ENCODE measurements at regions not wholly inside any gene's neighbourhood (a gene's known extent, or its start where the extent isn't known, plus 50 kb on each side); places are given as distances from the start of the nearest gene placed in this dataset.
A peak's percentile ranks its signal among the peaks of the same experiment; 100 is the strongest.
"Not testable (repeated sequence)": the region's sequence is repeated elsewhere in the genome, so short reads cannot be mapped to it uniquely, and the experiment has no call there.

DNA sequence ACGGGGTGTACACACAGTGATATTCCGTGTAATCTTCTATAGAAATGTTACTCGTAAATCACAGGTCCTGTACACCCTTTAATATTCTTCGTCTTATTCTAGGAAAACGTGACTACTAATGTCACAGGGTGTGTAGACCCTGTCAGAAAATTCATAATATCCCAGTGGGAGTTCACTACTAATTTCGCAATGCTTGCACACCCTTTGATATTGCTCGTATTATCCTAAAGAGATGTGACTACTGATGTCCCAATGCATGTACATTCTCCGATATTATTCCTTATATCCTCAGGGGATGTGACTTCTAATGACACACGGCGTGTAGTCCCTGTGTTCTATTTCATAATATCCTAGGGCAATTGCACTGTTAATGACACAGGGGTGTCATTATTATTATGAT is 132.7 kb downstream of the ADRA2C start:
- H3K27me3 Mint-ChIP-seq: peaks cover 6 to 21% (median 11%) of the 10 kb centered on the region in 3 donors
- ATAC-seq (ENCODE audit: low read depth in 2 of 2); H3K27ac Mint-ChIP-seq; H3K36me3 Mint-ChIP-seq; H3K4me3 Mint-ChIP-seq; DNase-seq; H3K4me1 Mint-ChIP-seq; H3K9me3 Mint-ChIP-seq: not testable (repeated sequence)

DNA sequence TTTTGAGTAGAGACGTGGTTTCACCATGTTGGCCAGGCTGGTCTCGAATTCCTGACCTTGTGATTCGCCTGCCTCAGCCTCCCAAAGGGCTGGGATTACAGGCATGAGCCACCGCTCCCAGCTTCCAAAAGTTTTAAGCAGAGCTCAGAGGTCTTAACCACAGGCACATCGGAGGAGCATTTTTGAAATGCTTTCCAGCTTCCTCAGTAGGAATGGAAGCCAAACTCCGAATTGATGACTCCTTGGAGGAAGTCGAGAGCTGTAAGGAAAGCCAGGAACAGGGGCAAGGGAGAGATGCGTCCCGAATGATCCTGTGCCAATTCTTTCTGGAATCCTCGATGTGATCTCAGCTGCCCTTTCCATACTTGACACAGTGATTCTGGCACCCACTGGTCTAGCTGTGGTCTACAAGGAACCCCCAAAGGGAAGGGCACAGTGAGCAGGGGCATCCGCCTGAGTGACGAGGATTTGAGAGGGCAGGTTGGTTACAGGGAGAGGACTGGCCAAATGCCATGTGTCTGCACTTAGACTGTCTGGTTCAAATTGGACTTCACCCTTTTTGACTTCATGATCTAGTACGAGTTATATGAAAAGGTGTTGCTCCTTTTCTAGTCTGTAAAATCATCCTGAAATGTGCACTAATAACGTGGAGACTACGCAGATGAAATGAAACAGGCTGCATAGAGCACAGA is 138.2 kb downstream of the ADRA2C start:
- not testable (repeated sequence) for H3K9me3 Mint-ChIP-seq; DNase-seq; ATAC-seq (ENCODE audit: low read depth in 2 of 2); H3K4me3 Mint-ChIP-seq; H3K4me1 Mint-ChIP-seq; H3K27ac Mint-ChIP-seq; H3K36me3 Mint-ChIP-seq
- peaks cover 8 to 47% (median 38%) of the 10 kb centered on the region in 3 donors for H3K27me3 Mint-ChIP-seq

DNA sequence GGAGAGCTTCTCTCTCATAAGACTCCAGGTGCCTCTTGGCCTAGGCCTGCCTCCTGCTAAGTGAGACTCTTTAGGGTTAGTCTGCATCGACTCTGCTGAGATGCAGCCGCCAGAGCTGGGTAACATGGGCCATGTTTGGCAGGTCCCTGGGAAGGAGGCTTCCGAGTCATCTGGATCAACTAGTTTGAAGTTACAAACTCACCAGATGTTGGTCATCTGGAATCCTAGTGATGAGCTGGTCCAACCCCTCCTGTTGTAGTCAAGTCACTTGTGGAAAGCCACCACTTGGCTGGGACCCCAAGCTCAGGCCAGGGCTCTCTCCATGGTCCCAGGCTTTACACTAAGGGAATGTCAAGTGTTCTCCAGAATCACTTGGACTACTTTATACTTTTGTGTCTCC is 143.4 kb downstream of the ADRA2C start:
- H3K36me3 Mint-ChIP-seq; H3K4me1 Mint-ChIP-seq; H3K27ac Mint-ChIP-seq; ATAC-seq (ENCODE audit: low read depth in 2 of 2); H3K4me3 Mint-ChIP-seq; DNase-seq: not testable (repeated sequence)
- peaks cover 0 to 13% (median 1%) of the 10 kb centered on the region in 7 donors for H3K9me3 Mint-ChIP-seq
- H3K27me3 Mint-ChIP-seq: peaks cover 8 to 38% (median 38%) of the 10 kb centered on the region in 3 donors

DNA sequence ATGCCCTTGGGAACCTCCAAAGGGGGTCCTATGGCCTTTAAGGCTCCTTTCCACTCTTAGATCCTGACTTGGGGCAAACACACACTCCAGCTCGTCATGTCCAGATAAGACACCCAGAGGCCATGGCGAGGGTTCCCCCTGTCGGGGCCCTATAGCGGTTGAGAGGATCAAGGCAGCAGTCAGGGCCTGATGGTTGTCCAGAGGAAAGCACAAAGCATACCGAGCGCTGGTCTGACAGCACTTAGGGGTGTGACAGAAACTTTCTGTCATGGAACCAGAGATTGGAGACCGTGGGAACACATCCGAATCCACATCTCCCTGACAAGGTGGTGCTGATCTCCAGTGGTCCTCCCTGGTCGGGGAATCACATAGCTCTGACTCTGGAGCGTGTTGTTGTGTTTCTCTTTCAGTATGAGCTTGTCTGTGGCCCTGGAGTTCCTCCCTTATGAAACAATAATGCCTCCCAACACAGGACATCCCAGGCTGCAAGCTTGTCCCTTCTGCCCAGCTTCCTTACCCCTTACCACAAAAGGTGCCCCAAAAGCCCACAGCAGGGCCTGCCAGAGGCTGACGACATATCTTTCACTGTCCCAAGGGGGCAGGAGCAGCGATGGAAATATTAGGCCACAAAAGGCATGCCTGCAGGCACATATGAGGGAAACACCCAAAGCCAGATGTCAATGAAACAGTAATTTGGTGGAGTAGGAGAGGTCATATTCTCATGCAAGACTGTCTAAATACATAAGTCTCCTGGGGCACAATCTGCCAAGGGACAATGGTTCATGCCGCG is 144.2 kb downstream of the ADRA2C start:
- H3K4me1 Mint-ChIP-seq; DNase-seq; H3K4me3 Mint-ChIP-seq; H3K36me3 Mint-ChIP-seq; ATAC-seq (ENCODE audit: low read depth in 2 of 2): not testable (repeated sequence)
- peak overlapping the region in 1 of 6 donors; percentile 2 for H3K27ac Mint-ChIP-seq
- peaks cover 8 to 31% (median 30%) of the 10 kb centered on the region in 3 donors for H3K27me3 Mint-ChIP-seq
- H3K9me3 Mint-ChIP-seq: peaks cover 0 to 13% (median 1%) of the 10 kb centered on the region in 7 donors

DNA sequence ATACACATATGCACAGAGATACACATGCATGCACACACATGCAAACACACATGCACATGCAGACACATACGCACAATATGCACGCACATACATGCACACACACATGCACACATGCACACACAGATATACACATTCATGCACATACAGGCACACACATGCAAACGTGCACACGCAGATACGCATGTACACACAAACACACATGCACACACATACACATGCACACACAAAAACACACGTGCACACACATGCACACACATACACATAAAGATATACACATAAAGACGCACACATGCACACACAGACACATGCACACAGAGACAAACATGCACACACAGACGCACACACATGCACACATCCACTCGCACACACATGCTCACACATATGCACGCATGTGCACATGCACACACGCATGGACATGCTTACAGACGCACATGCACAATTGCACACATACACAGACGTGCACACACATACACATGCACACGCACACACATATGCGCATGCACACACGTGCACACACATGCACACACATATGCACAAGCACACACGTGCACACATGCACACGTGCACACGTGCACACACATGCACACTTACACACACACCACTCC is 145.2 kb downstream of the ADRA2C start:
- Mint-ChIP-seq H3K9me3 (peaks cover 0 to 13% (median 1%) of the 10 kb centered on the region in 7 donors), H3K36me3 (no peaks in the 10 kb centered on the region), H3K27me3 (peaks cover under 1 to 27% (median 26%) of the 10 kb centered on the region in 3 donors), H3K4me1 (peaks cover 0 to 3% (median 0%) of the 10 kb centered on the region in 3 donors), H3K4me3 (no peak overlapping the region), H3K27ac (no peak overlapping the region)
- ATAC-seq (ENCODE audit: low read depth in 2 of 2) (no peak), DNase-seq (no peak)

DNA sequence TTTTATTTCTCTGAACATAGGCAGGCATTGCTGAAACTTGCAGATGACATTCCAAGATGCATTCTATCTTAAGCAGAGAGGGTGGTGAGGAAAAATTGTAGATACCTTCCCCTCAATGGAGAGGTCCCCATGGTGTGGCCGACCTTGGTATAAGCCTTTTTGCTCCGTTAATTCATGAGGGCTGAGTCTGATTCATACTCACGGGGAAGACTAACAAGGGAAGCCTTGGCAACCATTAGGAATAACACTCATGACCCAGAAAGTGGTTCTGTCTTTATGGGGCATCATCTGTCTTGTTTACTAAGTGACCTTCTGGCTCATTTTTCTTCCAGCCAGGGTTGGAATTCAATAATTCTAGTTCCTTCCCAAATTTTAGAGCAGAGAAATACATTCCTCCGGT is 148.3 kb downstream of the ADRA2C start:
- not testable (repeated sequence) for ATAC-seq (ENCODE audit: low read depth in 2 of 2)

DNA sequence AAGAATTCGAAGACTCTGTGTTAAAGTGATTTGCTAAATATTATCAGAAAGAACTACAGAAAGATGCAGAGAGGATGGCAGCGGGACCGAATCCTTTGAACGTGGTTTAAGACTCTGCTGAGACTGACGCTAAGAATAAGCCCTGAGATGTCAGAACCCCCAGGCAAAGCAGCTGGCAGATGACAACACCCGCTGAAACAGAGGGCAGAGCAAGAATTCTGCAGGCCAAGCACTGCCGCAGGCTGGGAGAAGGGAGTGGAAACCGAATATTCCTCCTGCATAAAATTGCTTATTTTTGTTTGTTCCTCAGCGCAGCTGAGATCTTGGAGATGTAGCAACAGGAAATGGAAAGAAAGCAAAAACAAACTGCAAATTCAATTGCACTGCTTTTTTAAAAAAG is 153.3 kb downstream of the ADRA2C start:
- peaks cover 4 to 31% (median 31%) of the 10 kb centered on the region in 3 donors for H3K27me3 Mint-ChIP-seq
- H3K36me3 Mint-ChIP-seq; H3K4me3 Mint-ChIP-seq; H3K4me1 Mint-ChIP-seq; H3K27ac Mint-ChIP-seq; ATAC-seq (ENCODE audit: low read depth in 2 of 2); DNase-seq; H3K9me3 Mint-ChIP-seq: not testable (repeated sequence)

More for the DNA sequence above, 148.3 kb downstream of the ADRA2C start:
- not testable (repeated sequence) for DNase-seq, H3K4me3 Mint-ChIP-seq, H3K27ac Mint-ChIP-seq, H3K4me1 Mint-ChIP-seq, H3K36me3 Mint-ChIP-seq
- peaks cover 2 to 39% (median 14%) of the 10 kb centered on the region in 3 donors for H3K27me3 Mint-ChIP-seq
- peaks cover 0 to 13% (median 1%) of the 10 kb centered on the region in 7 donors for H3K9me3 Mint-ChIP-seq

DNA sequence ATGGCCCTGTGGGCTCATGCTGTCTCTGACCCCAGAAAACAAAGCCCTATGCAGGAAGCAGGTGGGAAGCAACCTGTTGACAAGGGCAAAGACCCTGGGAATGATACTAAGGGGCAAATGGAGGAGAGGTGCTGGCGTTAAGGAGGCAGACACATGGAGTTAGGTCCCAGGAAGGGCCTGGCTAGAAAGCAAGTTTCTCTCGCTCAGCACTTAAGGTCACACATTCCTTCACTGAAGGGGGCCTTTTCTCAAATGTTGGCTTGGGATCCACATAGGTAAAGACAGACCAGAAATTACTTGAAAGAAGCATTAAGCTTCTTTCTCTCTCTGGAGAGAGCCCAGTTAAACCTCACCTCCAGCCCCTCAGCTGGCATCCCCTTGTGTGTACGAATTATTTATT is 155.7 kb downstream of the ADRA2C start:
- not testable (repeated sequence) for H3K27ac Mint-ChIP-seq; H3K9me3 Mint-ChIP-seq; H3K36me3 Mint-ChIP-seq; DNase-seq; H3K4me3 Mint-ChIP-seq; ATAC-seq (ENCODE audit: low read depth in 2 of 2); H3K4me1 Mint-ChIP-seq
- H3K27me3 Mint-ChIP-seq: peaks cover 4 to 36% (median 21%) of the 10 kb centered on the region in 3 donors

DNA sequence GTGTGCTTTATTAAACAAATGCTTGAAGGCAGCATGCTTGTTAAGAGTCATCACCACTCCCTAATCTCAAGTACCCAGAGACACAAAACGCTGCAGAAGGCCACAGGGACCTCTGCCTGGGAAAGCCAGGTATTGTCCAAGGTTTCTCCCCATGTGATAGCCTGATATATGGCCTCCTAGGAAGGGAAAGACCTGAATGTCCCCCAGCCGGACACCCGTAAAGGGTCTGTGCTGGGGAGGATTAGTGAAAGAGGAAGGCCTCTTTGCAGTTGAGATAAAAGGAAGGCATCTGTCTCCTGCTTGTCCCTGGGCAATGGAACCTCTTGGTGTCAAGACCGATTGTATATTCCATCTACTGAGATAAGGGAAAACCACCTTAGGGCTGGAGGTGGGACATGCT is 159.7 kb downstream of the ADRA2C start:
- H3K4me3 Mint-ChIP-seq; H3K36me3 Mint-ChIP-seq; H3K4me1 Mint-ChIP-seq; ATAC-seq (ENCODE audit: low read depth in 2 of 2); DNase-seq; H3K27ac Mint-ChIP-seq; H3K9me3 Mint-ChIP-seq: not testable (repeated sequence)
- H3K27me3 Mint-ChIP-seq: peaks cover 0 to 28% (median 10%) of the 10 kb centered on the region in 3 donors

DNA sequence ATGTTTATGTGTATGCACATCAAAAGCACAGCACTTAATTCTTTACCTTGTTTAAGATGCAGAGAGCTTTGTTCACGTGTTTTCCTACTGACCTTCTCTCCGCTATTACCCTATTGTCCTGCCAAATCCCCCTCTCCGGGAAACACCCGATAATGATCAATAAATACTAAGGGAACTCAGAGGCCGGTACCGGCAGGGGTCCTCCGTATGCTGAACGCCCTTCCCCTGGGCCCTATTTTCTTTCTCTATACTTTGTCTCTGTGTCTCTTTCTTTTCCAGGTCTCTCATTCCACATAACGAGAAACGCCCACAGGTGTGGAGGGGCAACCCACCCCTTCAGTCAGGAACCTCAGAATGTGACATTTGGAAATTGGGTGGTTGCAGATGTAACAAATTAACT is 160.1 kb downstream of the ADRA2C start:
- H3K27ac Mint-ChIP-seq; DNase-seq; H3K4me3 Mint-ChIP-seq; ATAC-seq (ENCODE audit: low read depth in 2 of 2); H3K36me3 Mint-ChIP-seq; H3K4me1 Mint-ChIP-seq; H3K9me3 Mint-ChIP-seq: not testable (repeated sequence)
- H3K27me3 Mint-ChIP-seq: peaks cover 0 to 24% (median 10%) of the 10 kb centered on the region in 3 donors

DNA sequence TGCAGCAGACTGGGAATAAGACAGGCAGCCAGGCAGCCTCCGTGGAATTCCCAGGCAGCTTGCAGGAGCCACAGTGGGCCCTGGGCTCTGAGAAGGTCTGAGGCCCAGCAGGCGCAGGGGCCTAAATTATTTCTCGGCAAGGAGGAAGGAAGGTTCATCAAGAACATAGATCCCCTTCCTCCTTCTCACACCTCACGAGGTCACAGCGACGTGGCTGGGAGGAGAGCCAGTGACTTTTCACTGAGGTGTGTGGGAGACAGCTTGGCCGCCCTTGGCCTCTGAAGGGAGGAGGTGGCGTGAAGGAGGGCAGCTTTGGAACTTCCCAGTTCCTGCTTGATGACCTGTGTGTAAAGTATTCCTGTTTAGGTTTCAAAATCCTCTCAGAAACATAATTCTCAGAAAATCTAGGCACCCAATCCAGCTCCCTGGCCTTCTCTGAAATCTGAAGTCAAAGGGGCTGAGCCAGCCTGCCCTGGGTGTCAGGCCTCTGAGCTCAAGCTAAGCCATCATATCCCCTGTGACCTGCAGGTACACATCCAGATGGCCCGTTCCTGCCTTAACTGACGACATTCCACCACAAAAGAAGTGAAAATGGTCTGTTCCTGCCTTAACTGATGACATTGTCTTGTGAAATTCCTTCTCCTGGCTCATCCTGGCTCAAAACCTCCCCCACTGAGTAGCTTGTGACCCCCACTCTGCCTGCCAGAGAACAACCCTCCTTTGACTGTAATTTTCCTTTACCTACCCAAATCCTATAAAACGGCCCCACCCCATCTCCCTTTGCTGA is 161.0 kb downstream of the ADRA2C start:
- Mint-ChIP-seq H3K27ac (peak overlapping the region in 1 of 6 donors; percentile 49), H3K27me3 (peaks cover 0 to 24% (median 10%) of the 10 kb centered on the region in 3 donors)
- not testable (repeated sequence) for H3K4me1 Mint-ChIP-seq; DNase-seq; H3K36me3 Mint-ChIP-seq; H3K9me3 Mint-ChIP-seq; H3K4me3 Mint-ChIP-seq; ATAC-seq (ENCODE audit: low read depth in 2 of 2)

DNA sequence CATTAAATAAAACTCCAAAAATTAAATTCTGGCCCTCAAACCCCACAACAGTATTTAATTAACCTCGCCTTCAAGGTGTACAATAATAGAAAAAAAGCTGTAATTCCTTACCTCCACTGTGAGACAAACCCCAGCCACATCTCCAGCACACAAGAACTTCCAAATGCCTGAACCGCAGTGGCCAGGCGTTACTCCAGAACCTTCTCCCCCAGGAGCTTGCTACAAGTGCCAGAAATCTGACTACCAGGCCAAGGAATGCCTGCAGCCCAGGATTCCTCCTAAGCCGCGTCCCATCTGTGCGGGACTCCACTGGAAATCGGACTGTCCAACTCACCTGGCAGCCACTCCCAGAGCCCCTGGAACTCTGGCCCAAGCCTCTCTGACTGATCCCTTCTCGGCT is 163.2 kb downstream of the ADRA2C start:
- not testable (repeated sequence) for H3K4me1 Mint-ChIP-seq; H3K27ac Mint-ChIP-seq; H3K9me3 Mint-ChIP-seq; DNase-seq; H3K36me3 Mint-ChIP-seq; ATAC-seq (ENCODE audit: low read depth in 2 of 2); H3K4me3 Mint-ChIP-seq
- peaks cover 0 to 20% (median 10%) of the 10 kb centered on the region in 3 donors for H3K27me3 Mint-ChIP-seq

DNA sequence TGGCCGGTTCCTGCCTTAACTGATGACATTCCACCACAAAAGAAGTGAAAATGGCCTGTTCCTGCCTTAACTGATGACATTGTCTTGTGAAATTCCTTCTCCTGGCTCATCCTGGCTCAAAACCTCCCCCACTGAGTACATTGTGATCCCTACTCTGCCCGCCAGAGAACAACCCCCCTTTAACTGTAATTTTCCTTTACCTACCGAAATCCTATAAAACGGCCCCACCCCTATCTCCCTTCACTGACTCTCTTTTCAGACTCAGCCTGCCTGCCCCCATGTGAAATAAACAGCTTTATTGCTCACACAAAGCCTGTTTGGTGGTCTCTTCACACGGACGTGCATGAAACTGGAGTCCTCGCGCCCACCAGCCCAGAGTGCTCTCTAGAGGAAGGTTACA is 166.5 kb downstream of the ADRA2C start:
- H3K27ac Mint-ChIP-seq; DNase-seq; H3K4me1 Mint-ChIP-seq; H3K9me3 Mint-ChIP-seq; ATAC-seq (ENCODE audit: low read depth in 2 of 2); H3K27me3 Mint-ChIP-seq; H3K36me3 Mint-ChIP-seq; H3K4me3 Mint-ChIP-seq: not testable (repeated sequence)
